Pons (tissue), 1 donor: ENCODE measurements at regions not wholly inside any gene's neighbourhood (a gene's known extent, or its start where the extent isn't known, plus 50 kb on each side); places are given as distances from the start of the nearest gene placed in this dataset.

Experiments used
- DNase-seq: peaks from one replicate; pipeline ENCODE4 v3.0.0-alpha.2; 2016; ENCODE audit warnings: low spot score

GRCh38 chr3:18774319-18775088, 349.4 kb upstream of the SATB1 start:
- DNase-seq, result no peak

GRCh38 chr3:18772699-18773305, 347.7 kb upstream of the SATB1 start:
- DNase-seq, result no peak

DNA sequence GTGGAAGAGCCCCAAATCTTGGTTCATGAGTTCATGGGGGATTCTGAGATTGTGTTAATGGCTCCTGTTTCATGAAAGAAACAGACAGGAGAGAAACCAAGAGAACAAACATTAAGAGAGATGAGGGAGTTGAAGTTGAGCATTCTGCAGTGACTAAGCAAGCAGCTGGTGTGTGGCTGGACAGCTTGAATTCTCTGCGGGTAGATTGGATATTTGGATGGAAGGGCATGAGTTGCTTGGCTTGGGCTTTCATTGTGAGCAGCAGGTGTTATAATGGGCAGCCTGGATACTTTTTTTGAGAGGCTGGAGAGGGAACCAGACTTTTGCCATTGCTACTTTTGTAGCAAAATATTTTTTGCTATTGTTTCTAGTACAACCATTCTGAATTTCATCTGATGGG, 346.8 kb upstream of the SATB1 start:
- DNase-seq, result peak; percentile 9

DNA sequence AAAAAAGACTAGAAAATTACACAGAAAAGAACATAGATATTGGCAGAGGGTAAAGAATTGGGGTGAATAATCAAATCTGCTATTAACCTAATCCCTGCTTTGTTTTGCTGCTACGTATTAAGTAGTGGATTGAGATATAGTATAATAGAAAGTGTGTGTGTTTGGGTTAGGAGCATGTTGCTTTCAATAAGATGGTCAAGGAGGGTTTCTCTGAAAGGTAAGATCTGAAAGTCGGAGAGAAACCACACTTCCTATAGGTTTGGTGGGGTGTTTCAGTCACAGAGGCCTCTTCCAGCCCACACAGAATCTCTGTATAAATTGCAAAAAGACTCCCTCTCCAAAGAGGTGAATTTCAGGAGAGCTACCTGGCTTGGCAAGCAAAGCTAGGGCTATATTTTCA, 345.7 kb upstream of the SATB1 start:
- no peak for DNase-seq

GRCh38 chr3:18767756-18768303, 342.7 kb upstream of the SATB1 start:
- DNase-seq, result no peak

- DNase-seq, result peak; percentile 24
Observed at GRCh38 chr3:18766974-18767373, 341.8 kb upstream of the SATB1 start.

DNA sequence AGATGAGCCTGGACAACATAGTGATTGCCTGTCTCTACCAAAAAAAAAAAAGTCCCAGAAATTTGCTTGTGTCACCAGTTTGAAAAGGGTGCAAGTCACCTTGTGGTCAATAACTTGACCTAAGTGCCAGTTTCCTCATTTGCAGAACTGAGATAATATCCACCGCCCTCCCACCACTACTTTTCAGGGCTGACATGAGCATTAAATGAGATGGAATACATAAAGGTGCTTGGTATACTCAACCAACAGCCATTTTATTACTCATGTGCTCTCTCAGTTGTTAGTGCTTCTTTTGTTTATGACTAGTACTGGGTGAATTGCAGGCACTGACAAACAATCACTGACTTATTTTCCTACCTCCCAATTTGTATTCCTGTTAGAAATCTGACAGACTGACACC, 340.5 kb upstream of the SATB1 start:
- DNase-seq, result no peak

DNA sequence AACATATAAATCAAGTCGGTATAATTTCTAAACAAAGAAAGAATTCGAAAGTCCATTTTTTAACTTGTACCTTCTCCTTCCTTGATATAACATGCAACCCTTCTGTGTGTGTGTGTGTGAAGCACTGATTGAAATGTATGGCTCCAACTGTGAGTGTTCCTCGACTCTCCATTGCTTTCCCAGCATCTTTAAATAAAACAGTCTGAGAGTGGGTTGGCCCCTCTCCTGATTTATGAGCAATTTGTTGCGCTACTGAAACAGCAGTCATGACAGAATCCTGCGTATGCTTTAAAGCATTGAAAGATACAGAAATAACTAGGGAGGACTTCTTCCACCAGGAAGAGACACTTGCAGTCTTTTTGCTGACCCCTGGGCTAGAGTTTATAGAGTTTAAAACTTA, 340.0 kb upstream of the SATB1 start:
- no peak for DNase-seq

DNA sequence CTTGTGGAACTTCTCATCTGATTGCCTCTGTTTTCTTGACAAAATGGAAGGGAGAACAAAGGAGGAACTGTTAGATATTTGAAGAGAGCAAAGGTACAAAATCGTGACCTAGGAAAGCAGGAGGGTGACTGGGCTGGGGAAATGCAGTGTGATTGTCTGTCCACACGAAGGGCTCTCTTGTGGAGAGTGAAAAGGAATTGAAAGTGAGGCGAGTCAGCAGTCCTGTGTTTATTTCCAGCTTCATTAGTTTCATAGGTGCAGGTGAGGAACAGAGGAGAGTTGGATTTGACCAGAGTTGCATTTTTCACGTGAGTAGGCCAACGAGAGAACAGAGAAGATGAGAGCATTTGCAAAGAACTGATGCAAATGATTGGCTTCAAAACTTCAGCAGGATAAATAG, 336.4 kb upstream of the SATB1 start:
- no peak for DNase-seq

GRCh38 chr3:18758047-18758704, 333.0 kb upstream of the SATB1 start:
- peak; percentile 64 for DNase-seq

- DNase-seq, result no peak
Observed at GRCh38 chr3:18757476-18757875, 332.3 kb upstream of the SATB1 start.

GRCh38 chr3:18752273-18752934, 327.3 kb upstream of the SATB1 start:
- DNase-seq, result no peak

- no peak for DNase-seq
Observed at GRCh38 chr3:18751514-18751913, 326.4 kb upstream of the SATB1 start.

DNA sequence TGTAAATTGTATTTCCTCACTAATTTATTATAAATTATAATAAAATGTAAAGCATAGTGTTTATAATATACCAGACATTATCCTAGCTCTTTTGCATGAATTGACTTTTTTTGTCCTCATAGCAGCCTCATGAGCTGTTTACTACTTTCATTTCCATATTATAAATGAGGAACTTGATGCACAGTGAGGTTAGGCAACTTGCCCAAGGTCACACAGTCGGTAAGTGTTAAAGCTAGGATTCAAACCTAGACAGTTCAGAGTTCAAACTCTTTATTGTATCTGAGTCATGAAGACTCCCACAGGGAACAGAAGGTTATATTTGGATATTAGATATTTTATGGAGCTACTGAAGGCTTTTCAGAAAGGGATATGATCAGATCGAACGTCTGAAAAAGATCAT, 322.2 kb upstream of the SATB1 start:
- DNase-seq, result no peak

GRCh38 chr3:18745472-18745871, 320.3 kb upstream of the SATB1 start:
- peak; percentile 49 for DNase-seq

- no peak for DNase-seq
Observed at GRCh38 chr3:18744472-18744871, 319.3 kb upstream of the SATB1 start.

- DNase-seq, result no peak
Observed at GRCh38 chr3:18743761-18744160, 318.6 kb upstream of the SATB1 start.

DNA sequence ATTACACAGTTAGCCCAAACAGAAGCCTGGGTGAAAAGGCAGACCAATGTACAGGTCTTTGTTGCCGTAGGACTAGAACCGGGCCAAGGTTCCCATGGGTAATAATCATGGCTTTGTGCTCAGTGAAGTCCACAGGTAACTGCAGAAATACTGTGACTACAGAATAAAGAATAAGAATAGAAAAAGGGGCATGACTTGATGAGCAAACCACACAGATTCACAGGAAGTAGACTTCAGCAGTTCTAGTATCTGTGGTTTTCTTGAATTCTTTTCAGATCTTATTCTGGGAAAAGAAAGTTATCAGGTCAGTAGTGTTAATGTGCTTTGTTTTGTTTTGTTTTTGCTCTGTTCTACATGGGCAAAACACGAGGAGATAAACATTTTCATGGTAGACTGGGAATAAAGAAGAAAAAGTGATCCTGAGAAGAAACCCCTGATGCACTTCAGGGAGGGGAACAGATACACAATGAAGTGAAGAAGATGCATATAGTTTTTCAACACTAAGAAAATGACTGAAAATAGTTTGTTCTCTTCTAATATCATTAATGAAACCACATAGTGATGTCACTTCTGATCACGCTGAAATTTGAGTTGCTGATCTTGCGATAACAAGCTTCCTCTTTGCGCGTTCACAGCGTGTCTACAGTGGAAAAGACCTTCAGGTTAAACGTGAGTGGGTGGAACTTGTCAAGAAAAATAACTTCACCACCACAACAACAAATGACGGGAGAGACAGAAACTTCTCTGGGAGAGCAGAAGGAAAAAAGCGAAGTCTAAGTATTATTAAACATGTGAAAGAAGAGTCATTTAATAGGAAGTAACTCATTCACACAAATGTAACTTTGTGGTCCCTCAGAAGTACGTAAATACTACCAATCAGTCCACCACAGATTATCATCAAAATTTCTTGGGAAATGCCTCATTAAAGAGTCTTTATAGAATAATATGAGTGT, 315.8 kb upstream of the SATB1 start:
- peak; percentile 48 for DNase-seq

DNA sequence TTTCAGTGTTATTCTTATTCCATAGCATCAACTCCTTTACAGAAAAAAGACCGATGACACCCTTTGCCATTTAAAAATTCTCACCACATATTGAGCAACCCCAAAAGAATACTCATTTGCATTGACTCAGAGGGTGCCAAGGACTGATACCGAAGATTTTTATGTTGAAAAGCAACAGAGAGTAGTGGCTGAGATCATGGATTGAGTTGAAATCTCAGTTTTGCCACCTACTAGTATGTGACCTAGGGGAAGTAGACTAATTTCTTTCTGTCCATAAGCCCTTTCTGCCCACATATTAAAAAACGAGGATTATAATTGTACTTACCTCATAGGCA, 313.9 kb upstream of the SATB1 start:
- no peak for DNase-seq

GRCh38 chr3:18738393-18739098, 313.4 kb upstream of the SATB1 start:
- DNase-seq, result no peak

- no peak for DNase-seq
Observed at GRCh38 chr3:18735005-18735404, 309.9 kb upstream of the SATB1 start.
